NCI-H82 treated with DMSO at 0.1 percent for 48 hours (cell line): ENCODE measurements at regions not wholly inside any gene's neighbourhood (a gene's known extent, or its start where the extent isn't known, plus 50 kb on each side); places are given as distances from the start of the nearest gene placed in this dataset.
"Not testable (repeated sequence)": the region's sequence is repeated elsewhere in the genome, so short reads cannot be mapped to it uniquely, and the experiment has no call there.

Experiments
- DNase-seq: peaks from one replicate; lab custom pipeline; 2025; ENCODE audit not compliant: unreplicated experiment; lab: John Stamatoyannopoulos, UW

- DNase-seq = no peak
Measured at GRCh38 chr21:15199414-15200383, 134.9 kb upstream of the NRIP1 start.

GRCh38 chr21:15203740-15204139, 138.9 kb upstream of the NRIP1 start:
- DNase-seq = no peak

- DNase-seq = no peak
Measured at GRCh38 chr21:15204140-15204969, 139.6 kb upstream of the NRIP1 start.

- no peak for DNase-seq
Measured at GRCh38 chr21:15204970-15205286, 140.1 kb upstream of the NRIP1 start.

- no peak for DNase-seq
Measured at GRCh38 chr21:15206514-15206913, 141.7 kb upstream of the NRIP1 start.

GRCh38 chr21:15207231-15207630, 142.4 kb upstream of the NRIP1 start:
- DNase-seq = no peak

GRCh38 chr21:15207635-15208370, 143.0 kb upstream of the NRIP1 start:
- DNase-seq = no peak

- no peak for DNase-seq
Measured at GRCh38 chr21:15208786-15209185, 144.0 kb upstream of the NRIP1 start.

GRCh38 chr21:15209224-15209623, 144.4 kb upstream of the NRIP1 start:
- DNase-seq = no peak

GRCh38 chr21:15210235-15210678, 145.5 kb upstream of the NRIP1 start:
- no peak for DNase-seq

- DNase-seq = no peak
Measured at GRCh38 chr21:15211491-15212133, 146.8 kb upstream of the NRIP1 start.

- no peak for DNase-seq
Measured at GRCh38 chr21:15212206-15212605, 147.4 kb upstream of the NRIP1 start.

- not testable (repeated sequence) for DNase-seq
Measured at GRCh38 chr21:15218476-15218875, 153.7 kb upstream of the NRIP1 start.

GRCh38 chr21:15219039-15219438, 154.2 kb upstream of the NRIP1 start:
- DNase-seq = no peak

- DNase-seq = no peak
Measured at GRCh38 chr21:15219894-15220293, 155.1 kb upstream of the NRIP1 start.

GRCh38 chr21:15221799-15222386, 157.1 kb upstream of the NRIP1 start:
- DNase-seq = peak; percentile 91

- DNase-seq = no peak
Measured at GRCh38 chr21:15222707-15223106, 157.9 kb upstream of the NRIP1 start.

GRCh38 chr21:15224346-15225086, 159.7 kb upstream of the NRIP1 start:
- DNase-seq = no peak

GRCh38 chr21:15227919-15228318, 163.1 kb upstream of the NRIP1 start:
- no peak for DNase-seq

GRCh38 chr21:15229390-15229789, 164.6 kb upstream of the NRIP1 start:
- DNase-seq = no peak
